SKM-1 (cell line): ENCODE measurements at regions not wholly inside any gene's neighbourhood (a gene's known extent, or its start where the extent isn't known, plus 50 kb on each side); places are given as distances from the start of the nearest gene placed in this dataset.
"Not testable (repeated sequence)": the region's sequence is repeated elsewhere in the genome, so short reads cannot be mapped to it uniquely, and the experiment has no call there.

ENCODE experiments used
- DNase-seq: peaks from one replicate; lab custom pipeline; 2025; ENCODE audit not compliant: unreplicated experiment; lab: John Stamatoyannopoulos, UW

GRCh38 chr2:8611246-8611645 is 70.6 kb upstream of the ID2 start:
- DNase-seq, result no peak

DNA sequence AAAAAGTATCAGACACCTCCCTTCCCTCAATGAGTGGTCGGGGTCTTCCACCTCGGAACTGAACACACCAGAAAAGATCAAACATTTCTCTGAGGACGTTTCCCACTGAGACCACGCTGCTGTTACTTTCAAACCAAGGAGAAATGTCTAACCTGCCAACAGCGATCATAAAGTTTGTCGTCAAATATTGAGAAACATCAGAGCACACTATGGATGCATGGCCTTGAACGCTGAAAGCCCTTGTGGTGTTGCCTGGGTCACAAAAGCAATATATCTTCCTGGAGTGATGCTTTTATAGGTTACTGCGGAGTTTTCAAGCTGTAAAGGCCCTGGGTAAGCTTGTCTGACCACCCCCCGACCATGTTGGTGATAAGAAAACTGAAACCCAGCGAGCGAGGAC is 70.2 kb upstream of the ID2 start:
- no peak for DNase-seq

DNA sequence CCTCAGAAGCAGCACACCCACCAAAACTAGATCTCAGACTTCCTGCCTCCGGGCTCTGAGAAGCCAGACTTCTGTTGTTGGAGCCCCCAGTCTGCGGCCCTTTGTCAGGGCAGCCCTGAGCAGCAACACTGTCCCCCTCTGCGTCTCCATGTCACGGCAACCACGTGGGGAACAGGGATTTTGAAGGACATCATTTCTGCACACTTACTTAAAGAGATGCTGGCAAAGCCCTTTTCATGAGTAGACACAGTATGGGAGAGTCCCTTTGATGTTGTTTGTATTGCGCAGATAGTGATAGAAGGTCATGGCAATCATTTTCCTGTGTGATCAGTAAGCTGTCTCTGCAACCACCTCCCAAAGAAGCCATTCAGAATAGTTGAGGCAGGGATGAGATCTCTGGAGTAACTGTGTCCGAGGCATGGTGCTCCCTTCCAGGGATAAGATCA is 69.1 kb upstream of the ID2 start:
- no peak for DNase-seq

- DNase-seq, result not testable (repeated sequence)
These were observed 68.5 kb upstream of the ID2 start for GRCh38 chr2:8613207-8613999.

- no peak for DNase-seq
These were observed 67.2 kb upstream of the ID2 start for GRCh38 chr2:8614646-8615045.

DNA sequence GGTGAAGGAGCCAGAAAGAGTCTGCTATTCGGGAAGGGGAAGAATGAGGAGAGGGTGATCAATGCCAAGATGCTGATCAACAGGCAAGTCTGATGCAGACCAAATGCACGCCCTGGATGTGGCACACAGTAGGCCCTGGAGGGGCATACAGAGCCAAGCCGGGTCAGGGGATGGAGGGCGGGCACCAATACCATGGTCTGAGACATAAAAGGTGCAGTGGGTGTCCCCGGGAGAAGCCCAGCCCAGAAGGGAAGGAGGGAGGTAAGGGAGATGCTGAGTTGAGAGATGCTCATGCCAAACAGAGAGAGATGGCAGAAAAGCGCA is 66.6 kb upstream of the ID2 start:
- DNase-seq, result no peak

- no peak for DNase-seq
These were observed 66.1 kb upstream of the ID2 start for GRCh38 chr2:8615576-8616281.

- DNase-seq, result no peak
These were observed 64.8 kb upstream of the ID2 start for GRCh38 chr2:8617048-8617447.

DNA sequence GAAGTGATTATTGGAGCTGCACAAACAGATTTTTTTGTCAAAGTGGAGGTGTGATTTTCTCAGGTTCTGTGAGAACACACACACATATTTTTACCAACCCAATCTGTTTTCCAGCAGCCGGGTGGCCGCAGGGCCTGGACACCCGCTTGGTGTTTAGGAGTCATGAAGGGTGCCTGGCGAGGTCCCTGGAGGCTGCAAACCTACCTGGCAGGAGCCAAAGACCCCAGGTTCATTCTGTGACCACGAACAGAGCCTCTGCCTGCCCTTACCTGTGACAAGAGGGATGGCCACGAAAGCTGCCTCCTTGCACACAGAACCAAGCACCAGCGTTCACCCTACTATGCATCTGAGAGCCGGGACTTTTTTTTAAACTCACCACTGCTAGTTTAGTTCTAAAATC is 64.3 kb upstream of the ID2 start:
- DNase-seq, result no peak

DNA sequence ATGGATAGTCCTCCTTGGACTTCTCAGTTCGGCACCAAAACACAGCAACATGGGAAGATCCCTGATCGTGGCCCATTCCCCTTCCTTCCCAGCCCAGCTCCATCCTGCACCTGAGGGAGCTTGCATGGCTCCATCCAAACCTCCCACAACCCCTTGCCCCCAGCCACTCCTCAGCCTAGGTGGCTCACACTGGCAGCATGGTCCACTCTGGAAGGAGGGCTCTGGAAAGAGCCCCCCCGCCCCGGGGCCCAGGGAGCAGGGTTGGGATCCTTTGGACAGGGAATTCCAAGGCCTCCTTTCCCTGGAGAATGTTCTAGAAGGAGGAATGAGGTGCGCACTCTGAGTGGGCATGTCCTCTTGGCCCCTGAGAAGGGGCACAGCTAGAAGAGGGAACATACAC is 62.8 kb upstream of the ID2 start:
- no peak for DNase-seq

GRCh38 chr2:8620611-8621382 is 61.1 kb upstream of the ID2 start:
- no peak for DNase-seq

DNA sequence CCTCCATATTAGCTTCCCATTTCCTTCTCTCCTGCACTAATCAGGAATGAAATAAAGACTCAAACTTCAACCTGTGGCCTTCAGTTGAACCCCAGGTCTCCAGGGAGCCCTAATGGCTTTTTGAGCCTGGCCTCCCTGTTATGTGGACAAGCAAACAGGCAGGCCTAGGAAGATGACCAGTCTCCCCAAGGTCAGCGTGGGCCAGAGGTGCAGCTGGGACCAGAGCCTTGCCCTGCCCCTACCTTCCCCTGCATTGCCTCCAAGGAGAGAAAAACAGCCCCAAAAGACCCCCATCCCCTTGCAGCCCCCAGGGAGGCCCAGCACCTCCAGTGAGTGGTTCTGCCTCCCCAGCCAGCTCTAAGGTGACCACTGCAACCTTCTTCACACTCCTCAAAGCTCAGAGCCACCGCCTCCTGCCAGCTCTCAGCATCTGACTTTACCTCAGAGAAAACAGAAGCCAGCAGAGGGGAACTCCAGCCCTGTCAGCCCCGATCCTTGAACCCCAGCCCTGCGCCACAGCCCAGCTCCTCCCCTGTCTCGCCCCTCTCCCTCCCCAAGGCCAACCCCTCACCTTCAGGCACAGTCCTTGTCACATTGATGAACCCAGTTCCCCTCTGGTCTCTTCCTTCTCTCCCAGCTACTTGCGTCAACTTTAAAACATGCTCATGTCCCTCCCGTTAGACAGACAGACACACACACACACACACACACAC is 59.5 kb upstream of the ID2 start:
- DNase-seq, result no peak

GRCh38 chr2:8622924-8623465 is 58.9 kb upstream of the ID2 start:
- no peak for DNase-seq

- DNase-seq, result no peak
These were observed 58.3 kb upstream of the ID2 start for GRCh38 chr2:8623576-8623957.

GRCh38 chr2:8623958-8624591 is 57.8 kb upstream of the ID2 start:
- no peak for DNase-seq

GRCh38 chr2:8624855-8625398 is 56.9 kb upstream of the ID2 start:
- DNase-seq, result no peak

DNA sequence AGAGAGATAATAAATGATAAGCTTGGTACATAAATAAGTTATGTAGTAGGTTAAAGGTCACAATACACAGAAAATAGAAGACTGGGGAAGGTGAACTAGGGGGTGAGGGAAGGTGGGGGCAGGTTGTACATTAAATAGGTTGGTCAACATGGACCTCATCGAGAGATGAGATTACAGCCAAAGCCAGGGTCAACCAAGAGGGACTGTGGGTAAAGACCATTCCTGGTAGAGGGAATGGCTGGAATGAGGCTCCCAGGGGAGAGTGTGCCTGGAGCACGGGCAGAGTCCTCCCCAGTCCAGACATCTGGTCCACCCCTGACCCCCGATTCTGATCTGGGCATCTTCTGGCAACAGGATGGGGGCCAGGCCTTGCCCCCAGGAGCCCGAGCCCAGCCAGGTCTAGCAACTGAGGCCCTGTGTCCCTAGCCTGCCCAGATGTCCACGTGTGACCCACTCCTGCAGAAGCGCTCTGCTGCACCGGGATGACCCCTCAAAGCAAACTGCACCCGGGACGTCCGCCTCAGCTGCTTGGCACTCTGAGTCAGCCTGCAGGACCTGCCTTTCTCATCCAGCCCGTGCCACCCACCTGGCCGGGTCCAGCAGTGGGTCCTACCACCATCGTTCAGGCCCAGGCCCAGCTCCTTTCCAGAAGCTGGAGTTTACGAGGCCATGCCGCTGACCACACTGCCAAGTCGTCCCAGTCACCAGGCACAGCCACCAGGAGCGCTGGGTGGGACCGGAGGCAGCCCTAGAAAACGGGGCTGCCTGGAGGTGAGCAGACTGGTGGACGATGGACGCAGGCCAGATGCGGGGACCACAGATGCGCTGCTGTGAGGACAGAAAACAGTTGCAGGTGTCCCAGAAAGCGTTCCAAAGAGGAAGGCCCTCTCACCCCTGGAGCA is 56.2 kb upstream of the ID2 start:
- DNase-seq, result no peak

- DNase-seq, result no peak
These were observed 55.3 kb upstream of the ID2 start for GRCh38 chr2:8626572-8626971.

DNA sequence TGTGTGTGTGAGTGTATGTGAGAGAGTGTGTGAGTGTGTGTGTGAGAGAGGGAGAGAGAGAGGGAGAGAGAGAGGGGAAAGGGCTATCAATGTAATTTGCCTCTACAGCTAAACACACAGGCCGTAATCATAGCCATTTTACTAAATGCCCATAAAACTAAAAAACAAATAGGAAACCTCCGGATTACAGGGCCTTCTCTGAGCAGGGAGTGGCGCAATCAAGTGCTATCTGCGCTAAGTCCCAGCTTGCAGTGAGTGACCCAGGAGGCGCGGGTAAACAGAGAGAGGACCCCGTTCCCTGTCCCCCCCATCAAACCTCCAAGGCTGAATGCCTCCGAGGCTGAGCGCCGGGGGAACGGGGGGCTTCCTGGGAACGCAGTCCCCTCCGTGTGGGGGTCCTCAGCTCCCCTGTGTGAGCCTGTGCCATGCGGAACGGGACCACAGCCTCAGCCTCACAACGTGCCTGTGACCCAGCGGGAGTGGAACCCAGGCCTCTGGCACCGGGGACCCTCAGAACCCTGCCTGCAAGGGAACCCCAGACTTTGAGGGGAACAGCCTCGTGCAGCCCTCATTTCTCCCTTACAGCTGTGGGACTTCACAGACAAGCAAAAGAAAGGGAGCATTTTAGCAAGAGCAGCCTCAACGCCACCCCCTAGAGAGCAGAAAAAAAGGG is 54.7 kb upstream of the ID2 start:
- no peak for DNase-seq
